H1 (cell line): ENCODE measurements at regions not wholly inside any gene's neighbourhood (a gene's known extent, or its start where the extent isn't known, plus 50 kb on each side); places are given as distances from the start of the nearest gene placed in this dataset.

Source experiments
- BACH1 ChIP-seq: IDR thresholded peaks from 2 replicates; pipeline ENCODE4 v1.6.1; 2012; ENCODE audit warnings: low read length, improper control_type of control experiment
- BRCA1 ChIP-seq: IDR thresholded peaks from 2 replicates; pipeline ENCODE4 v1.6.1; 2012; ENCODE audit warnings: low read depth, low read length, improper control_type of control experiment
- CHD7 ChIP-seq: fragments of 300-600 bp; sonication (generic); IDR thresholded peaks from 2 replicates; pipeline ENCODE4 v1.7.1; 2012; ENCODE audit warnings: low read length, moderate library complexity, mild to moderate bottlenecking, inconsistent platforms; ENCODE audit not compliant: insufficient replicate concordance
- JUN ChIP-seq: IDR thresholded peaks from 2 replicates; pipeline ENCODE4 v1.6.1; 2011; ENCODE audit warnings: low read depth, mild to moderate bottlenecking, improper control_type of control experiment, low read length
- KDM4A ChIP-seq: IDR thresholded peaks from one replicate; pipeline ENCODE4 v1.7.1; 2012; ENCODE audit warnings: low read depth, mild to moderate bottlenecking, moderate library complexity, low read length, inconsistent platforms; ENCODE audit not compliant: severe bottlenecking
- POLR2AphosphoS5 ChIP-seq: IDR thresholded peaks from 2 replicates; pipeline ENCODE4 v1.6.1; 2011; ENCODE audit warnings: low read depth, low read length
- RBBP5 ChIP-seq: IDR thresholded peaks from 2 replicates; pipeline ENCODE4 v1.7.1; 2012; ENCODE audit warnings: low read depth, mild to moderate bottlenecking, inconsistent platforms, low read length, moderate library complexity, borderline replicate concordance

DNA sequence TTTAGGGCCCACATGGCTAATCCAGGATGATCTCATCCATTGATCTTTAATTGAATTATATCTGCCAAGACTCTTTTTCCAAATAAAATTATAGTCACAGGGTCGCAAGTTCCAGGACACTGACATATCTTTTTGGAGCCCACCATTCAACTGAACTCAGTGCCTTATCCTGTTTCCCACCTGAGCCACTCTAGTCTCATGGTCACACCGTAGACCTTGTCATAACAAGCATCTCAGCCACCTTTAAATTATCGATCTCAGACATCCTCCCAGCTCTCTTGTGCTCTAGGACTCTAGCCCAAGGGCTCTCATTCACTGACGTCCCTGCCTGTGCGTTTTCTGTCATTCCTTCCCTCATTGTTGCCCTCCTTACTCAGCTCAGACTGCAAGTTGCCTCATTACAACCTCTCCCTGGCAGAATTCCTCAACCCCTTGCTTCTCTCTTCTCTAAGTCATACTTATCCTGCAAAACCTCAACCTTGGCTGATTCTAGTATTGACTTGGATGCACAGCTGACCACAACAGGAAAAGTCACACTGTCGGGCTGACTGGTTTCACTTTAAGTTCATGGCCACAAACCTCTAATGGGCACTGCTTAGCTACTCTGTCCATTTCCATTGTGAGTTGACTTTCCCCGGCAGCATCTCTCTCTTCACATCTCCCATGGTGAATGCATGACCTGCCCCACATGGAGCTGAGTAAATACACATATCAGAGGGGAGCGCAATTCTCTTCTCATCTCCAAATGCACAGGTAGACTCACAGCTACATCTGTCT, 91.0 kb upstream of the TRIM2 start (continued):
- TF ChIP-seq BRCA1: no peak
- no peak for TF ChIP-seq KDM4A
- no peak for TF ChIP-seq CHD7
- TF ChIP-seq JUN: no peak
- TF ChIP-seq RBBP5: no peak
- no peak for TF ChIP-seq BACH1
- no peak for TF ChIP-seq POLR2AphosphoS5
